ENCODE measurements at regions not wholly inside any gene's neighbourhood (a gene's known extent, or its start where the extent isn't known, plus 50 kb on each side); places are given as distances from the start of the nearest gene placed in this dataset.

- TF ChIP-seq FOXP2 (optimal IDR thresholded peaks at IDR 0.05; ENCODE audit: borderline replicate concordance, extremely low read depth, extremely low read length, insufficient read depth) (no peak), SIN3A (IDR thresholded peaks at IDR 0.05; ENCODE audit: borderline replicate concordance, insufficient read depth, low read length) (no peak), POLR2AphosphoS5 (IDR thresholded peaks at IDR 0.05; ENCODE audit: low read depth, low read length) (no peak), TAF1 (IDR thresholded peaks at IDR 0.05; ENCODE audit: borderline replicate concordance, insufficient read depth, low read length) (no peak), REST (IDR thresholded peaks at IDR 0.05; ENCODE audit: insufficient read depth in 1 of 2, low read depth in 2 of 2, low read length in 2 of 2) (no peak)
Observed at GRCh38 chr14:71731096-71731495, 201.1 kb upstream of the RGS6 start.

- TF ChIP-seq FOXP2 (optimal IDR thresholded peaks at IDR 0.05; ENCODE audit: borderline replicate concordance, extremely low read depth, extremely low read length, insufficient read depth), result no peak
- TF ChIP-seq SIN3A (IDR thresholded peaks at IDR 0.05; ENCODE audit: borderline replicate concordance, insufficient read depth, low read length), result no peak
- TF ChIP-seq REST (IDR thresholded peaks at IDR 0.05; ENCODE audit: insufficient read depth in 1 of 2, low read depth in 2 of 2, low read length in 2 of 2), result no peak
- TF ChIP-seq TAF1 (IDR thresholded peaks at IDR 0.05; ENCODE audit: borderline replicate concordance, insufficient read depth, low read length), result no peak
- TF ChIP-seq POLR2AphosphoS5 (IDR thresholded peaks at IDR 0.05; ENCODE audit: low read depth, low read length), result no peak
Observed at GRCh38 chr14:71733210-71733883, 198.9 kb upstream of the RGS6 start.

- no peak for TF ChIP-seq SIN3A (IDR thresholded peaks at IDR 0.05; ENCODE audit: borderline replicate concordance, insufficient read depth, low read length)
- TF ChIP-seq POLR2AphosphoS5 (IDR thresholded peaks at IDR 0.05; ENCODE audit: low read depth, low read length), result no peak
- no peak for TF ChIP-seq TAF1 (IDR thresholded peaks at IDR 0.05; ENCODE audit: borderline replicate concordance, insufficient read depth, low read length)
- TF ChIP-seq REST (IDR thresholded peaks at IDR 0.05; ENCODE audit: insufficient read depth in 1 of 2, low read depth in 2 of 2, low read length in 2 of 2), result no peak
Observed at GRCh38 chr14:71734076-71734475, 198.2 kb upstream of the RGS6 start.

- no peak for TF ChIP-seq REST (IDR thresholded peaks at IDR 0.05; ENCODE audit: insufficient read depth in 1 of 2, low read depth in 2 of 2, low read length in 2 of 2)
- no peak for TF ChIP-seq TAF1 (IDR thresholded peaks at IDR 0.05; ENCODE audit: borderline replicate concordance, insufficient read depth, low read length)
- TF ChIP-seq SIN3A (IDR thresholded peaks at IDR 0.05; ENCODE audit: borderline replicate concordance, insufficient read depth, low read length), result no peak
- TF ChIP-seq POLR2AphosphoS5 (IDR thresholded peaks at IDR 0.05; ENCODE audit: low read depth, low read length), result no peak
- TF ChIP-seq FOXP2 (optimal IDR thresholded peaks at IDR 0.05; ENCODE audit: borderline replicate concordance, extremely low read depth, extremely low read length, insufficient read depth), result no peak
Observed at GRCh38 chr14:71734885-71735284, 197.3 kb upstream of the RGS6 start.
